OCI-LY7 (cell line): ENCODE measurements at regions not wholly inside any gene's neighbourhood (a gene's known extent, or its start where the extent isn't known, plus 50 kb on each side); places are given as distances from the start of the nearest gene placed in this dataset.
A peak's percentile ranks its signal among the peaks of the same experiment; 100 is the strongest.

Experiments
- BruUV-seq: library from RNA; stranded (reverse); fragments of 400-500 nt; replicated peaks from 2 replicates; lab custom pipeline; 2021; lab: Mats Ljungman, UMichigan
- CTCF ChIA-PET: fragments of 300-600 bp; sonication (Branson Sonifier 250); formaldehyde crosslinking; loops from one replicate; lab custom pipeline; 2022; ENCODE audit warnings: antibody characterized with exemption; ENCODE audit not compliant: unreplicated experiment; lab: Charles Lee
- POLR2A ChIA-PET: fragments of 300-600 bp; sonication (Branson Sonifier 250); formaldehyde crosslinking; loops from one replicate; lab custom pipeline; 2022; ENCODE audit warnings: antibody characterized with exemption; lab: Charles Lee
- DNase-seq: peaks from one replicate; pipeline ENCODE4 v3.0.0-alpha.2; 2015; ENCODE audit warnings: low spot score
- H2AFZ ChIP-seq: fragments of 200-600 bp; sonication (generic), shearing (Covaris generic); 2 replicates; pipeline ENCODE4 v1.6.1; 2014; ENCODE audit warnings: mild to moderate bottlenecking, antibody characterized with exemption, low read length, moderate library complexity
- H3K27ac ChIP-seq: fragments of 200-600 bp; sonication (generic); 2 replicates; pipeline ENCODE4 v1.5.1; 2014; ENCODE audit warnings: mixed run types, low read depth, mild to moderate bottlenecking, moderate library complexity, low read length, inconsistent platforms; ENCODE audit not compliant: poor library complexity, severe bottlenecking
- H3K36me3 ChIP-seq: fragments of 200-600 bp; sonication (generic); 2 replicates; pipeline ENCODE4 v1.6.1; 2014; ENCODE audit warnings: mild to moderate bottlenecking, antibody characterized with exemption, low read length, moderate library complexity, mixed read lengths; ENCODE audit not compliant: insufficient read depth
- H3K4me1 ChIP-seq: fragments of 200-600 bp; sonication (generic); 2 replicates; pipeline ENCODE4 v1.5.1; 2014; ENCODE audit warnings: mild to moderate bottlenecking, low read length; ENCODE audit not compliant: insufficient read depth, poor library complexity, severe bottlenecking
- H3K4me2 ChIP-seq: fragments of 200-600 bp; sonication (generic); 2 replicates; pipeline ENCODE4 v1.6.1; 2014; ENCODE audit warnings: mild to moderate bottlenecking, low read length
- H3K4me3 ChIP-seq: fragments of 200-600 bp; sonication (generic); 2 replicates; pipeline ENCODE4 v1.5.1; 2014; ENCODE audit warnings: mild to moderate bottlenecking, low read depth, low read length; ENCODE audit not compliant: poor library complexity, severe bottlenecking
- H3K79me2 ChIP-seq: fragments of 200-600 bp; sonication (generic); 2 replicates; pipeline ENCODE4 v1.6.1; 2016; ENCODE audit warnings: low read depth, mild to moderate bottlenecking, low read length, moderate library complexity, mixed read lengths; ENCODE audit not compliant: insufficient read depth
- H3K9me2 ChIP-seq: fragments of 200-600 bp; sonication (generic); 2 replicates; pipeline ENCODE4 v1.6.1; 2016; ENCODE audit warnings: mild to moderate bottlenecking, low read length, mixed read lengths; ENCODE audit not compliant: insufficient read depth
- H3K9me3 ChIP-seq: fragments of 200-600 bp; sonication (generic); 2 replicates; pipeline ENCODE4 v1.6.1; 2014; ENCODE audit warnings: mild to moderate bottlenecking, mixed run types, low read length, mixed read lengths
- H4K20me1 ChIP-seq: fragments of 200-600 bp; sonication (generic); 2 replicates; pipeline ENCODE4 v1.6.1; 2014; ENCODE audit warnings: mild to moderate bottlenecking, antibody characterized with exemption, low read length, moderate library complexity, mixed read lengths; ENCODE audit not compliant: insufficient read depth
- EZH2phosphoT487 ChIP-seq: fragments of 200-600 bp; sonication (generic); IDR thresholded peaks from 2 replicates; pipeline ENCODE4 v1.6.1; 2018; ENCODE audit warnings: low read depth, borderline replicate concordance, mild to moderate bottlenecking, mixed run types, antibody characterized with exemption, low read length, moderate library complexity, mixed read lengths
- intact Hi-C: fragments of 100-400 bp; cut with micrococcal nuclease; formaldehyde crosslinking; loops from one replicate; pipeline ENCODE4 v1.10.0; 2022; ENCODE audit not compliant: unreplicated experiment
- TF ChIP-seq, protein P1 (sequence below): fragments of 200-600 bp; sonication (generic); conservative IDR thresholded peaks from 2 replicates; pipeline ENCODE4 v1.5.1; 2014; ENCODE audit warnings: mild to moderate bottlenecking, antibody characterized with exemption, low read length, moderate library complexity, mixed read lengths

DNA sequence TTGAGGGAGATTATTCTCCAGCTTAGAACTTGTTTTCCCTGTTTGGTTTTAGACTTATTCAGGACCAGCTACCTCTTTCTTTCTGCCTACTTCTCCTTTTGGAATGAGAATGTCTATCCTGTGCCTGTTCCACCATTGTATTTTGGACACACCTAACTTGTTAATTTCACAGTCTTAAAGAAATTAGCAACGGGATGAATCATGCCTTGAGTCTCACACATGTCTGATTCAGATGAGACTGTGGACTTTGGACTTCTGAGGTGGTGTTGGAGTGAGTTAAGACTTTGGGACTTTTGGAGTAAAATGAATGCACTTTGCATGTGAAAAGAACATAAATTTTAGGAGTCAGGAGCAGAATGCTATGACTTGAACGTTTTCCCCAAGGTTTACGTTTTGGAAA is 581.4 kb downstream of the CDH11 start:
- POLR2A ChIA-PET: no interaction called here
- H3K9me2 ChIP-seq: no peaks in the 10 kb centered on the region
- CTCF ChIA-PET: no interaction called here
- no peak overlapping the region for H3K4me3 ChIP-seq
- TF ChIP-seq EZH2phosphoT487: no peak
- TF ChIP-seq, protein P1, sequence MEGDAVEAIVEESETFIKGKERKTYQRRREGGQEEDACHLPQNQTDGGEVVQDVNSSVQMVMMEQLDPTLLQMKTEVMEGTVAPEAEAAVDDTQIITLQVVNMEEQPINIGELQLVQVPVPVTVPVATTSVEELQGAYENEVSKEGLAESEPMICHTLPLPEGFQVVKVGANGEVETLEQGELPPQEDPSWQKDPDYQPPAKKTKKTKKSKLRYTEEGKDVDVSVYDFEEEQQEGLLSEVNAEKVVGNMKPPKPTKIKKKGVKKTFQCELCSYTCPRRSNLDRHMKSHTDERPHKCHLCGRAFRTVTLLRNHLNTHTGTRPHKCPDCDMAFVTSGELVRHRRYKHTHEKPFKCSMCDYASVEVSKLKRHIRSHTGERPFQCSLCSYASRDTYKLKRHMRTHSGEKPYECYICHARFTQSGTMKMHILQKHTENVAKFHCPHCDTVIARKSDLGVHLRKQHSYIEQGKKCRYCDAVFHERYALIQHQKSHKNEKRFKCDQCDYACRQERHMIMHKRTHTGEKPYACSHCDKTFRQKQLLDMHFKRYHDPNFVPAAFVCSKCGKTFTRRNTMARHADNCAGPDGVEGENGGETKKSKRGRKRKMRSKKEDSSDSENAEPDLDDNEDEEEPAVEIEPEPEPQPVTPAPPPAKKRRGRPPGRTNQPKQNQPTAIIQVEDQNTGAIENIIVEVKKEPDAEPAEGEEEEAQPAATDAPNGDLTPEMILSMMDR: no peak
- no peak overlapping the region for H3K27ac ChIP-seq
- H3K36me3 ChIP-seq: no peaks in the 10 kb centered on the region
- no peaks in the 10 kb centered on the region for H3K79me2 ChIP-seq
- no peak overlapping the region for H2AFZ ChIP-seq
- BruUV-seq: no TSS peak
- H4K20me1 ChIP-seq: no peaks in the 10 kb centered on the region
- no peaks in the 10 kb centered on the region for H3K9me3 ChIP-seq
- H3K4me1 ChIP-seq: no peaks in the 10 kb centered on the region
- no peak overlapping the region for H3K4me2 ChIP-seq
- DNase-seq: no peak
- intact Hi-C loops: loop anchor here (10.0 kb wide), 1 partner anchor 64 kb away; no protein-coding TSS in a partner anchor

DNA sequence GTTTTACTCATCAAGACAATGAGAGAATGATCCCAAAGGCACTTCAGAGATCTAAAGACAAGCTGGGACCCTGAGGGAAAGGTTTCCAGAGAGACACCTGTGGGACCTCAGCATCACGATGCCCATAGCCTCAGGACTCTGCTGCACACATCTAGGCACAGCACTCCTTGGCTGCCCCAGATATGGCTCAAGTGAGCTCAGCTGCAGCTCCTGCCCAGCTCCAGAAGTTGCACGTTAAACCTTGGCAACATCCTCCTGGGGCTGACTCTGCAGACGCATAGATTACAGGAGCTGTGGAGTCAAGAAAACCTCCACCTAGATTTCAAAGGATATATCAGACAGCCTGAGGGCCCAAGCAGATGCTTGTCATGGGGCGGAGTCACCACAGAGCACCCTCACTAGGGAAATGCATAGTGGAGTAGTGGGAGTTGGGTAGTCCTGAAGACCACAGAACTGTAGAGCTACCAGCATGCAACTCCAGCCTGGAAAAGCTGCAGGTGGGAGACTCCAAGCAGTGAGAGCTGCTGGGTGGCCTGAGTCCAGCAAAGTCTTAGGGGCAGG is 582.0 kb downstream of the CDH11 start:
- intact Hi-C loops: loop anchor here (10.0 kb wide), 1 partner anchor 65 kb away; no protein-coding TSS in a partner anchor
- DNase-seq: no peak
- no peak overlapping the region for H3K4me2 ChIP-seq
- POLR2A ChIA-PET: no interaction called here
- no peak overlapping the region for H2AFZ ChIP-seq
- no TSS peak for BruUV-seq
- no peaks in the 10 kb centered on the region for H4K20me1 ChIP-seq
- no peak overlapping the region for H3K27ac ChIP-seq
- H3K4me1 ChIP-seq: no peaks in the 10 kb centered on the region
- no peaks in the 10 kb centered on the region for H3K36me3 ChIP-seq
- CTCF ChIA-PET: no interaction called here
- H3K9me2 ChIP-seq: no peaks in the 10 kb centered on the region
- no peak overlapping the region for H3K4me3 ChIP-seq
- H3K79me2 ChIP-seq: no peaks in the 10 kb centered on the region
- no peaks in the 10 kb centered on the region for H3K9me3 ChIP-seq
- TF ChIP-seq, protein P1: no peak
- no peak for TF ChIP-seq EZH2phosphoT487

DNA sequence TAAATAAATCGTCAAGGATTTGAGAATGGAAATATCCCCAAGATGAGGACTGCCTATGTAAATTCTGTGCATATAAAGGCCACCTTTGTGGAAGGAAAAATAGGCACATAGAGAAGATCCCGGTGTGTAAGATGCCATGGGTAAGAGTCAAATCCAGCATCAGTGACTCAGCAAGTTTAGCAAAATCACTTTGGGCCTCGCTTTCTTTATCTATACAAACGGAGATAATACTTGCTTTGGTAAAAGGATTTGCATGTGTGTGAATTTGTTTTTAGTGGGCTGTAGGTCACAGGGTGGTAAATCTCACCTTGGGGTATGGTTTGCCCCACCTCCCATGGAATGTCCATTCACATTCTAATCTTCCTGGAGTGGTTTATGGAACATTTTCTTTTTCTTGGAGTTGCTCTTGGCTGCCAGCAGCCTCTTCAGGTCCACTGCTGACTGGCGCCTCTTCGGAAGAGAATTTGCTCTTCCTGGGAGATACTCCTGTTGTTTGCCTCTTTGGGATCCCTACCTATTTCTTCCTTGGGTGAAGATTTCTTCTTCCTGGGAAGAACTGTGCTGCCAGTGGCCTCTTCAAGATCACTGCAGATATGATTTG is 587.6 kb downstream of the CDH11 start:
- no peaks in the 10 kb centered on the region for H3K36me3 ChIP-seq
- no TSS peak for BruUV-seq

More for the DNA sequence above, 587.6 kb downstream of the CDH11 start:
- H3K27ac ChIP-seq: no peak overlapping the region
- H3K4me1 ChIP-seq: no peaks in the 10 kb centered on the region
- no peak for DNase-seq
- TF ChIP-seq, protein P1: no peak
- TF ChIP-seq EZH2phosphoT487: no peak
- no peaks in the 10 kb centered on the region for H4K20me1 ChIP-seq
- ChIA-PET POLR2A (interaction anchor here (0.8 to 1.1 kb wide), 2 partner anchors 42 to 316 kb away, joined by 3 read pairs; no protein-coding TSS in a partner anchor), CTCF (no interaction called here)
- H2AFZ ChIP-seq: peak overlapping the region; percentile 44; the same call in 1 of the 2 replicates
- no peaks in the 10 kb centered on the region for H3K9me2 ChIP-seq
- H3K79me2 ChIP-seq: no peaks in the 10 kb centered on the region
- intact Hi-C loops: no loop called here
- H3K4me3 ChIP-seq: no peak overlapping the region
- no peaks in the 10 kb centered on the region for H3K9me3 ChIP-seq
- no peak overlapping the region for H3K4me2 ChIP-seq
